ENCODE measurements at regions not wholly inside any gene's neighbourhood (a gene's known extent, or its start where the extent isn't known, plus 50 kb on each side); places are given as distances from the start of the nearest gene placed in this dataset.

GRCh38 chr12:30110958-30111586 lies 327.3 kb upstream of the TMTC1 start:
- TF ChIP-seq EZH2 (IDR thresholded peaks at IDR 0.05; ENCODE audit: low read length) (no peak), CTCF (optimal IDR thresholded peaks at IDR 0.05 in 1 of 3, IDR thresholded peaks at IDR 0.05 in 1 of 3, conservative IDR thresholded peaks at IDR 0.05 in 1 of 3; ENCODE audit: extremely low read depth in 1 of 3, insufficient read depth in 2 of 3, low read length in 3 of 3) (no peak)
- Histone ChIP-seq H3K27me3 (ENCODE audit: control insufficient read depth, extremely low read depth, insufficient read depth, low read length) (no peaks in the 10 kb centered on the region), H4K20me1 (ENCODE audit: control insufficient read depth, extremely low read depth, insufficient read depth, low read length) (no peaks in the 10 kb centered on the region), H2AFZ (ENCODE audit: control insufficient read depth, low read length) (no peak overlapping the region), H3K79me2 (ENCODE audit: control insufficient read depth, insufficient read depth, low read length) (no peaks in the 10 kb centered on the region), H3K9ac (ENCODE audit: control insufficient read depth, extremely low read depth, insufficient read depth, low read length) (no peak overlapping the region), H3K4me1 (ENCODE audit: control insufficient read depth, extremely low read depth, insufficient read depth, low read length) (no peaks in the 10 kb centered on the region), H3K4me2 (ENCODE audit: control insufficient read depth, extremely low read depth, insufficient read depth, low read depth, low read length) (no peak overlapping the region), H3K36me3 (ENCODE audit: control insufficient read depth in 2 of 2, extremely low read depth in 1 of 2, insufficient read depth in 2 of 2, low read length in 2 of 2) (no peaks in the 10 kb centered on the region), H3K9me3 (ENCODE audit: control insufficient read depth, low read depth, low read length) (no peaks in the 10 kb centered on the region), H3K9me1 (ENCODE audit: control insufficient read depth, extremely low read depth, insufficient read depth, low read length) (no peaks in the 10 kb centered on the region), H3K4me3 (ENCODE audit: control insufficient read depth in 2 of 3, extremely low read depth in 1 of 3, insufficient read depth in 2 of 3, low read depth in 1 of 3, low read length in 3 of 3) (no peak overlapping the region), H3K27ac (ENCODE audit: control insufficient read depth, insufficient read depth, low read length) (no peak overlapping the region)
- FAIRE-seq (no peak), DNase-seq (ENCODE audit: low read depth, low spot score) (no peak)
- dilution Hi-C loops (cut with MboI; ENCODE audit: extremely low pct_ligation_motif_present, low sequenced_read_pairs) = no loop called here

- H3K79me2 ChIP-seq (ENCODE audit: control insufficient read depth, insufficient read depth, low read length) = no peaks in the 10 kb centered on the region
- H3K4me3 ChIP-seq (ENCODE audit: control insufficient read depth in 2 of 3, extremely low read depth in 1 of 3, insufficient read depth in 2 of 3, low read depth in 1 of 3, low read length in 3 of 3) = no peak overlapping the region
- no peak for DNase-seq (ENCODE audit: low read depth, low spot score)
- TF ChIP-seq CTCF (optimal IDR thresholded peaks at IDR 0.05 in 1 of 3, IDR thresholded peaks at IDR 0.05 in 1 of 3, conservative IDR thresholded peaks at IDR 0.05 in 1 of 3; ENCODE audit: extremely low read depth in 1 of 3, insufficient read depth in 2 of 3, low read length in 3 of 3) (no peak), EZH2 (IDR thresholded peaks at IDR 0.05; ENCODE audit: low read length) (no peak)
- H3K9me1 ChIP-seq (ENCODE audit: control insufficient read depth, extremely low read depth, insufficient read depth, low read length) = no peaks in the 10 kb centered on the region
- FAIRE-seq = no peak
- no peaks in the 10 kb centered on the region for H4K20me1 ChIP-seq (ENCODE audit: control insufficient read depth, extremely low read depth, insufficient read depth, low read length)
- H3K9me3 ChIP-seq (ENCODE audit: control insufficient read depth, low read depth, low read length) = no peaks in the 10 kb centered on the region
- H3K36me3 ChIP-seq (ENCODE audit: control insufficient read depth in 2 of 2, extremely low read depth in 1 of 2, insufficient read depth in 2 of 2, low read length in 2 of 2) = no peaks in the 10 kb centered on the region
- H3K9ac ChIP-seq (ENCODE audit: control insufficient read depth, extremely low read depth, insufficient read depth, low read length) = no peak overlapping the region
- H3K27me3 ChIP-seq (ENCODE audit: control insufficient read depth, extremely low read depth, insufficient read depth, low read length) = no peaks in the 10 kb centered on the region
- no peak overlapping the region for H2AFZ ChIP-seq (ENCODE audit: control insufficient read depth, low read length)
- H3K4me2 ChIP-seq (ENCODE audit: control insufficient read depth, extremely low read depth, insufficient read depth, low read depth, low read length) = no peak overlapping the region
- dilution Hi-C loops (cut with MboI; ENCODE audit: extremely low pct_ligation_motif_present, low sequenced_read_pairs) = no loop called here
- H3K27ac ChIP-seq (ENCODE audit: control insufficient read depth, insufficient read depth, low read length) = no peak overlapping the region
- H3K4me1 ChIP-seq (ENCODE audit: control insufficient read depth, extremely low read depth, insufficient read depth, low read length) = no peaks in the 10 kb centered on the region
These were observed 326.8 kb upstream of the TMTC1 start for GRCh38 chr12:30110498-30110897.

All from keratinocyte (primary cell).